Trophoblast cell (in vitro differentiated cells and primary cell): ENCODE measurements at regions not wholly inside any gene's neighbourhood (a gene's known extent, or its start where the extent isn't known, plus 50 kb on each side); places are given as distances from the start of the nearest gene placed in this dataset.

Experiments
- DNase-seq, 2 donors: peaks; one replicate each; pipeline ENCODE4 v3.0.0-alpha.2; 2016
- H2AFZ ChIP-seq: 2 replicates; pipeline ENCODE4 v1.6.1; 2013; ENCODE audit warnings: low read length, moderate library complexity, mild to moderate bottlenecking; ENCODE audit not compliant: insufficient read depth, poor library complexity
- H2AK5ac ChIP-seq: 2 replicates; pipeline ENCODE4 v1.6.1; 2013; ENCODE audit warnings: mild to moderate bottlenecking, low read length
- H2BK120ac ChIP-seq: 2 replicates; pipeline ENCODE4 v1.6.1; 2013; ENCODE audit warnings: low read length, mild to moderate bottlenecking, moderate library complexity; ENCODE audit not compliant: insufficient read depth, poor library complexity
- H2BK12ac ChIP-seq: 2 replicates; pipeline ENCODE4 v1.6.1; 2013; ENCODE audit warnings: mild to moderate bottlenecking, low read length, moderate library complexity
- H2BK5ac ChIP-seq: 2 replicates; pipeline ENCODE4 v1.6.1; 2013; ENCODE audit warnings: low read length, low read depth, moderate library complexity, mild to moderate bottlenecking; ENCODE audit not compliant: poor library complexity
- H3K14ac ChIP-seq: 2 replicates; pipeline ENCODE4 v1.6.1; 2013; ENCODE audit warnings: mild to moderate bottlenecking, low read length
- H3K18ac ChIP-seq: 2 replicates; pipeline ENCODE4 v1.6.1; 2013; ENCODE audit warnings: mild to moderate bottlenecking, low read length
- H3K23ac ChIP-seq: 2 replicates; pipeline ENCODE4 v1.6.1; 2013; ENCODE audit warnings: low read length
- H3K27ac ChIP-seq: 2 replicates; pipeline ENCODE4 v1.5.1; 2013; ENCODE audit warnings: low read depth, mild to moderate bottlenecking, inconsistent platforms, low read length, moderate library complexity
- H3K27me3 ChIP-seq: 2 replicates; pipeline ENCODE4 v1.6.1; 2013; ENCODE audit warnings: inconsistent platforms, mild to moderate bottlenecking, low read length, moderate library complexity; ENCODE audit not compliant: insufficient read depth
- H3K36me3 ChIP-seq, 2 experiments: 1 replicate in 1 of 2; 2 replicates in 1 of 2; pipeline ENCODE4 v1.6.1; 2013; ENCODE audit warnings: low read length in 2 of 2, mild to moderate bottlenecking in 2 of 2, moderate library complexity in 1 of 2; ENCODE audit not compliant: insufficient read depth in 2 of 2, control insufficient read depth in 1 of 2
- H3K4ac ChIP-seq: 2 replicates; pipeline ENCODE4 v1.6.1; 2013; ENCODE audit warnings: low read depth, mild to moderate bottlenecking, low read length, moderate library complexity
- H3K4me1 ChIP-seq, 2 experiments: 1 replicate in 1 of 2; 2 replicates in 1 of 2; pipeline ENCODE4 v1.6.1; 2013; ENCODE audit warnings: low read length in 2 of 2, mild to moderate bottlenecking in 2 of 2, moderate library complexity in 1 of 2; ENCODE audit not compliant: insufficient read depth in 2 of 2, control insufficient read depth in 1 of 2
- H3K4me2 ChIP-seq: 2 replicates; pipeline ENCODE4 v1.6.1; 2013; ENCODE audit warnings: inconsistent platforms, mild to moderate bottlenecking, low read length, moderate library complexity
- H3K4me3 ChIP-seq: 2 replicates; pipeline ENCODE4 v1.5.1; 2013; ENCODE audit warnings: mild to moderate bottlenecking, low read depth, low read length, inconsistent platforms
- H3K79me1 ChIP-seq: one replicate; pipeline ENCODE4 v1.6.1; 2013; ENCODE audit warnings: low read length
- H3K79me2 ChIP-seq: 2 replicates; pipeline ENCODE4 v1.6.1; 2013; ENCODE audit warnings: low read length, mild to moderate bottlenecking; ENCODE audit not compliant: control insufficient read depth, insufficient read depth, poor library complexity
- H3K9ac ChIP-seq: 2 replicates; pipeline ENCODE4 v1.6.1; 2013; ENCODE audit warnings: mild to moderate bottlenecking, low read length
- H3K9me3 ChIP-seq: 2 replicates; pipeline ENCODE4 v1.6.1; 2013; ENCODE audit warnings: low read depth, mild to moderate bottlenecking, control low read depth, inconsistent platforms, low read length; ENCODE audit not compliant: insufficient read depth
- H4K12ac ChIP-seq: 2 replicates; pipeline ENCODE4 v1.6.1; 2013; ENCODE audit warnings: low read depth, mild to moderate bottlenecking, low read length, moderate library complexity
- H4K8ac ChIP-seq: 2 replicates; pipeline ENCODE4 v1.6.1; 2013; ENCODE audit warnings: low read depth, mild to moderate bottlenecking, low read length, moderate library complexity
- H4K91ac ChIP-seq: one replicate; pipeline ENCODE4 v1.6.1; 2013; ENCODE audit warnings: low read depth, mild to moderate bottlenecking, low read length, moderate library complexity
- whole genome bisulfite sequencing: extraction: QIAGEN DNeasy Blood & Tissue Kit; methylation state at CpG from one replicate; pipeline ENCODE4 v1.1.7; 2013; ENCODE audit warnings: missing lambda C conversion rate; ENCODE audit not compliant: insufficient read length, insufficient coverage; ENCODE audit errors: extremely low coverage; 5-methylcytosine and 5-hydroxymethylcytosine counted together

DNA sequence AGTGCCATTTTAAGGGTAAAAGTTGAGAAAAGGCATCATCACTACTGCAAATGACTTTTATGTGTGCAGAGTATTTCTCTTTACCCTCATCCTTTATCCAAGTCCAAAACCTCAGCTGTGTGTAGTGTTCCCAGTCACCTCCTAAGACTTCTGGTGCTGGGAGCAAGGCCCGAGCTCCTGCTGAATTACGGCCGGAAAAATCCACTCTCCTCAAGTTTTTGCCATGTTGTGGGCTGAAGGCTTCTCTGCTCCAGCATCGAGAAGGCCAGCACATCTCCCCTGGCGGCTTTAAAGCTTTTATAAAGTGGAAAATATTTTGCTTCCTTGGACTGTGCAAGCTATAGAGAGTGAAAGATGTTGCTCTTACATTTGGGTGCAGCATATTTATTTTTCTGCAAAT lies 153.2 kb upstream of the THBS2 start:
- no peak overlapping the region for H3K23ac ChIP-seq
- H4K8ac ChIP-seq = no peak overlapping the region
- no peak overlapping the region for H2AK5ac ChIP-seq
- no peaks in the 10 kb centered on the region for H3K36me3 ChIP-seq
- no peak overlapping the region for H2BK120ac ChIP-seq
- peaks cover 12% of the 10 kb centered on the region for H3K9me3 ChIP-seq
- no peak overlapping the region for H4K12ac ChIP-seq
- H2AFZ ChIP-seq = no peak overlapping the region
- no peak overlapping the region for H3K27ac ChIP-seq
- no peaks in the 10 kb centered on the region for H3K79me1 ChIP-seq
- no peak overlapping the region for H4K91ac ChIP-seq
- no peak for DNase-seq
- no peak overlapping the region for H3K4me3 ChIP-seq
- no peaks in the 10 kb centered on the region for H3K4me1 ChIP-seq
- H2BK12ac ChIP-seq = no peak overlapping the region
- no peak overlapping the region for H3K18ac ChIP-seq
- WGBS = no CpG with 5 or more reads among the region's 5 CpGs
- H3K79me2 ChIP-seq = no peaks in the 10 kb centered on the region
- H2BK5ac ChIP-seq = no peak overlapping the region
- no peak overlapping the region for H3K4ac ChIP-seq
- no peak overlapping the region for H3K14ac ChIP-seq
- H3K27me3 ChIP-seq = no peaks in the 10 kb centered on the region
- H3K9ac ChIP-seq = no peak overlapping the region
- H3K4me2 ChIP-seq = no peak overlapping the region

DNA sequence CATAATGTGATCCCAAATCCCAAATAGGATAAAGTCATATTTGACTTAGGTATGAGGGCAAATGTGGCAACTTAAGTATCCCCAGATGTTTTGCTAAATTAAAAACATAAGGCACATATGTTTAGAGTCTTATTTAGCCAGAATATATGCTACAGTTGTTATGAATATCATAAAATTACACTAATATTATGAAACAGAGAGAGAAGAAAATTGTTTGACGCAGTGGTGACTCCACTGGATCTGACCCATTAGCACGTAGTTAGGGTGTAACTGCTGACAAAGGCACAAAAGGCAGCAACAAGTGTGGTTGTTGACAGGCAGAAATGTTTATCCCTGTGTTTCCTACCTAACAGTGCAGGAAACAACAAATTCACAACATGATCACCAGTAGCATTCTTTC lies 152.4 kb upstream of the THBS2 start:
- H2AK5ac ChIP-seq = no peak overlapping the region
- no peaks in the 10 kb centered on the region for H3K79me2 ChIP-seq
- H3K4ac ChIP-seq = no peak overlapping the region
- H3K18ac ChIP-seq = no peak overlapping the region
- no peaks in the 10 kb centered on the region for H3K36me3 ChIP-seq
- H3K9me3 ChIP-seq = peaks cover 7% of the 10 kb centered on the region
- H4K12ac ChIP-seq = no peak overlapping the region
- no peak overlapping the region for H3K14ac ChIP-seq
- H2BK12ac ChIP-seq = no peak overlapping the region
- H4K8ac ChIP-seq = no peak overlapping the region
- no peak for DNase-seq
- no peak overlapping the region for H2AFZ ChIP-seq
- H3K79me1 ChIP-seq = no peaks in the 10 kb centered on the region
- H2BK120ac ChIP-seq = no peak overlapping the region
- H2BK5ac ChIP-seq = no peak overlapping the region
- no CpG with 5 or more reads among the region's 2 CpGs for WGBS
- no peak overlapping the region for H4K91ac ChIP-seq
- no peak overlapping the region for H3K23ac ChIP-seq
- no peaks in the 10 kb centered on the region for H3K27me3 ChIP-seq
- H3K27ac ChIP-seq = no peak overlapping the region
- H3K4me1 ChIP-seq = no peaks in the 10 kb centered on the region
- H3K4me2 ChIP-seq = no peak overlapping the region
- H3K9ac ChIP-seq = no peak overlapping the region
- H3K4me3 ChIP-seq = no peak overlapping the region

DNA sequence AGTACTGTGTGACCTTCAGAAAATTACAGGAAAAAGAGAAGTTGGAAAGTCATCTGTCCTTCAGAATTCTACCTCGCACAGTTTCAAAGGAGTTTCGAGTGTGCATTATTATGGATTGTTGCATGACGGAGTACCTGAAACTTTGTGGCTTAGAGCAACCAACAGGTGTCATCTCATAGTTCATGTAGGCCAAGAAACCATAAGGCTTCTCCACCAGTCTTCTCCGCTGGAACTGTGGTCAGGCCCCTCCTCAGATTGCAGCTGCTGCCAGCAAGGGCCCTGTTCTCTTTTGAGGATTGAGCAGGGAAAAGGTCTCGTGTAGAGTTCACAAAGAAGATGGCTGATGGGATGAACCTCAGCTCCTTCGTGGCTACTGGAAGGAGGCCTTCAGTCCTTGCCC lies 151.2 kb upstream of the THBS2 start:
- no peak overlapping the region for H4K91ac ChIP-seq
- no peak overlapping the region for H2AFZ ChIP-seq
- H4K8ac ChIP-seq = no peak overlapping the region
- no peak overlapping the region for H3K14ac ChIP-seq
- no peak overlapping the region for H3K4me2 ChIP-seq
- H4K12ac ChIP-seq = no peak overlapping the region
- no peaks in the 10 kb centered on the region for H3K36me3 ChIP-seq
- H3K27me3 ChIP-seq = no peaks in the 10 kb centered on the region
- no peak overlapping the region for H3K4ac ChIP-seq
- no CpG with 5 or more reads among the region's 6 CpGs for WGBS
- H2AK5ac ChIP-seq = no peak overlapping the region
- H3K4me3 ChIP-seq = no peak overlapping the region
- no peak overlapping the region for H2BK5ac ChIP-seq
- no peak overlapping the region for H3K9ac ChIP-seq
- H3K79me1 ChIP-seq = no peaks in the 10 kb centered on the region
- no peak overlapping the region for H3K18ac ChIP-seq
- no peaks in the 10 kb centered on the region for H3K79me2 ChIP-seq
- H2BK12ac ChIP-seq = no peak overlapping the region
- H2BK120ac ChIP-seq = no peak overlapping the region
- H3K23ac ChIP-seq = no peak overlapping the region
- no peak for DNase-seq
- no peak overlapping the region for H3K27ac ChIP-seq
- H3K9me3 ChIP-seq = peaks cover 3% of the 10 kb centered on the region
- H3K4me1 ChIP-seq = no peaks in the 10 kb centered on the region

DNA sequence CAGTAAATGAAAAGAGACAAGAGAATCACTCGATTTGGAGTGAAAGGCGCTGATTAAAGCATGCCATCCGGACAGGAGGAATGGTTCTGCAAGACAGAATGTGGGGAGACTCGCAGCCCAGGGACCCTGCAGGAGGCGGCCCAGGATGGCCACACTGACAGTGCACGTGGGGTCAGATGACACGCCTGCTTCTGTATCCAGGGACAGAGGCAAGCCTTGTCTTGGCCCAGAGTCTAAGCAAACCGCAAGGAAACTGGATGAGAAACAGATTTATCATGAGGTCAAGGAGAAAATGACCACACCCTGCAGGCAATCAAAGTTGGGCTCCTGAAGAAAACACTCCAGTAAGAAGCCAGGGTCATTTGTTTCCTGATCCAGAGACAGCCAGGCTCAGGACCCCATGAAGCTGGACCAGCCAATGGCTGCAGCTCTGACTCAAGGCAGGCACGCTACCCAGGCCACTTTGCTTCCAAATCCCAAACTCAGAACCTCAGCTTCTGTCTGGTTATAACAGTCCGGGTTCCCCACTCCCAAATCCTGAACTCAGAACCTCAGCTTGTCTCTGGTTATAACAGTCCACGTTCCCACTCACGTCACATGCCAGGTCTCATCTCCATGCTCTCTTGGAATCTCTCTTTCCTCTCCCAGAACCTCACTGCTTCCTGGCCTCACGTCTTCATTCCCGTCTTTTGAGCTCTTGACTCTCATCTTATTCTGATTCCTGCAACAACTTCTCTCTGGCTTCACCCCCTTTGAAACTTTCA lies 144.9 kb upstream of the THBS2 start:
- Histone ChIP-seq H2BK12ac (no peak overlapping the region), H3K4me3 (no peak overlapping the region), H3K27ac (no peak overlapping the region), H3K4me2 (no peak overlapping the region), H3K4ac (no peak overlapping the region), H2AK5ac (no peak overlapping the region), H2BK120ac (no peak overlapping the region), H3K79me1 (no peaks in the 10 kb centered on the region), H3K36me3 (no peaks in the 10 kb centered on the region), H3K23ac (peak overlapping the region; percentile 21), H2AFZ (no peak overlapping the region), H3K9ac (no peak overlapping the region), H3K18ac (no peak overlapping the region), H3K27me3 (no peaks in the 10 kb centered on the region), H4K8ac (no peak overlapping the region), H3K14ac (no peak overlapping the region), H3K9me3 (peaks cover 7% of the 10 kb centered on the region), H3K79me2 (no peaks in the 10 kb centered on the region), H3K4me1 (no peaks in the 10 kb centered on the region), H2BK5ac (no peak overlapping the region), H4K91ac (no peak overlapping the region), H4K12ac (no peak overlapping the region)
- no CpG with 5 or more reads among the region's 14 CpGs for WGBS
- no peak for DNase-seq
